Prostate gland (tissue), 2 donors: ENCODE measurements at regions not wholly inside any gene's neighbourhood (a gene's known extent, or its start where the extent isn't known, plus 50 kb on each side); places are given as distances from the start of the nearest gene placed in this dataset.

Experiments used
- DNase-seq: peaks from one replicate; pipeline ENCODE4 v3.0.0-alpha.2; 2019; ENCODE audit warnings: low spot score
- H3K27ac ChIP-seq, 2 donors: fragments of 200-600 bp; sonication (generic); 2 replicates each; pipeline ENCODE4 v1.5.1; 2017 to 2019
- H3K27me3 ChIP-seq: fragments of 200-600 bp; sonication (generic); replicated peaks from 2 replicates; pipeline ENCODE4 v1.5.1; 2019; ENCODE audit not compliant: insufficient read depth
- H3K36me3 ChIP-seq, 2 donors: fragments of 200-600 bp; sonication (generic); 1 replicate in 1 of 2; 2 replicates in 1 of 2; pipeline versions ENCODE4 v1.5.1 to v1.8.1; 2017 to 2019
- H3K4me1 ChIP-seq: fragments of 200-600 bp; sonication (generic); replicated peaks from 2 replicates; pipeline ENCODE4 v1.5.1; 2019
- H3K4me3 ChIP-seq, 2 donors: fragments of 200-600 bp; sonication (generic); 2 replicates each; pipeline ENCODE4 v1.5.1; 2017 to 2019
- H3K9me3 ChIP-seq: fragments of 200-600 bp; sonication (generic); 2 replicates; pipeline ENCODE4 v1.5.1; 2017
- POLR2A ChIP-seq: fragments of 450-650 bp; IDR thresholded peaks from one replicate; pipeline ENCODE4 v1.6.1; 2016; ENCODE audit warnings: antibody characterized with exemption, mild to moderate bottlenecking
- POLR2AphosphoS5 ChIP-seq: sonication (generic); formaldehyde crosslinking; IDR thresholded peaks from one replicate; pipeline ENCODE4 v1.6.1; 2017; ENCODE audit warnings: antibody characterized with exemption
- WGBS: methylation state at CpG from one replicate; pipeline ENCODE4 v1.1.5; 2018; 5-methylcytosine and 5-hydroxymethylcytosine counted together
- intact Hi-C: fragments of 100-400 bp; cut with DNase I; formaldehyde crosslinking; loops from one replicate; pipeline ENCODE4 v1.14.2; 2022
- TF ChIP-seq, protein P1 (sequence below), 4 experiments: fragments of 200-600 bp in 2 of 4; fragments of 450-650 bp in 2 of 4; sonication (generic) in 2 of 4; IDR thresholded peaks; 1 replicate in 3 of 4; 2 replicates in 1 of 4; pipeline ENCODE4 v1.5.1; 2016 to 2019; ENCODE audit warnings: antibody characterized with exemption in 4 of 4, mild to moderate bottlenecking in 2 of 4, moderate library complexity in 2 of 4

DNA sequence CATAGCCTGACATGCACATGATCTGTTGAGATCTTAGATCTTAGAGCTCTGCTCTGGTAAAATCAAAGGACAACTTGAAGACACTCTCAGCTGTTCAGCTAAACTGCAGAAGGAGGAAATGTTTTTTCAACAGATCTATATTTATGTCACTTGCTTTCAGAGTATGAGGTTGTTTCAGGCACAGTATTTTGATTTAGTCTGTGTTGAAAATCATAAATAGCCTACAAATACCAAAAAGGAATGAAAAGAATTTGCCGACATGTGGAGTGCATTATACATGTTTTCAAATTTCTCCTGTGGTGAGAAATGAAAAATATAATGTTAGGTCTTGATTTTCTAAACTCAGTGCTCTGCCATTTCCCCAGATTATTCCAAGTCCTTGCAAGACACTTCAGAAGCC, 1118.4 kb downstream of the TBL1XR1 start:
- intact Hi-C loops, result no loop called here
- 89% methylated on average over 1 of the region's 1 CpG for WGBS
- Histone ChIP-seq H3K4me3 (no peak overlapping the region), H3K9me3 (no peaks in the 10 kb centered on the region), H3K27me3 (no peaks in the 10 kb centered on the region), H3K27ac (no peak overlapping the region), H3K4me1 (no peaks in the 10 kb centered on the region), H3K36me3 (no peaks in the 10 kb centered on the region)
- DNase-seq, result no peak
- TF ChIP-seq POLR2A, result no peak
- TF ChIP-seq, protein P1, sequence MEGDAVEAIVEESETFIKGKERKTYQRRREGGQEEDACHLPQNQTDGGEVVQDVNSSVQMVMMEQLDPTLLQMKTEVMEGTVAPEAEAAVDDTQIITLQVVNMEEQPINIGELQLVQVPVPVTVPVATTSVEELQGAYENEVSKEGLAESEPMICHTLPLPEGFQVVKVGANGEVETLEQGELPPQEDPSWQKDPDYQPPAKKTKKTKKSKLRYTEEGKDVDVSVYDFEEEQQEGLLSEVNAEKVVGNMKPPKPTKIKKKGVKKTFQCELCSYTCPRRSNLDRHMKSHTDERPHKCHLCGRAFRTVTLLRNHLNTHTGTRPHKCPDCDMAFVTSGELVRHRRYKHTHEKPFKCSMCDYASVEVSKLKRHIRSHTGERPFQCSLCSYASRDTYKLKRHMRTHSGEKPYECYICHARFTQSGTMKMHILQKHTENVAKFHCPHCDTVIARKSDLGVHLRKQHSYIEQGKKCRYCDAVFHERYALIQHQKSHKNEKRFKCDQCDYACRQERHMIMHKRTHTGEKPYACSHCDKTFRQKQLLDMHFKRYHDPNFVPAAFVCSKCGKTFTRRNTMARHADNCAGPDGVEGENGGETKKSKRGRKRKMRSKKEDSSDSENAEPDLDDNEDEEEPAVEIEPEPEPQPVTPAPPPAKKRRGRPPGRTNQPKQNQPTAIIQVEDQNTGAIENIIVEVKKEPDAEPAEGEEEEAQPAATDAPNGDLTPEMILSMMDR (IDR thresholded peaks at IDR 0.05), result no peak
- no peak for TF ChIP-seq POLR2AphosphoS5

DNA sequence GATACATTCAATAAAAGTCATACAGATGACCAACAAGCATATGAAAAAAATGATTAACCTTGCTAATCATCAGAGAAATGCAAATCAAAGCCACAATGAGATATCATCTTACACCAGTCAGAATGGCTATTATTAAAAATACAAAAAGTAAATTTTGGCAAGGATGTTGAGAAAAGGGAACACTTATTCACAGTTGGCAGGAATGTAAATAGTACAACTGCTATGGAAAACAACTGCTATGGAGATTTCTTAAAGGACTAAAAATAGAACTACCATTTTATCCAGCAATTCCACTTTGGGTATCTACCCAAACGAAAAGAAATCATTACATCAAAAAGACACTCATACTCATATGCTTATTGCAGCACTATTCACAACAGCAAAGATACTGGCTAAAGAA, 1121.8 kb downstream of the TBL1XR1 start:
- intact Hi-C loops, result no loop called here
- Histone ChIP-seq H3K27ac (no peak overlapping the region), H3K9me3 (no peaks in the 10 kb centered on the region), H3K27me3 (no peaks in the 10 kb centered on the region), H3K36me3 (no peaks in the 10 kb centered on the region), H3K4me1 (no peaks in the 10 kb centered on the region), H3K4me3 (no peak overlapping the region)
- TF ChIP-seq POLR2AphosphoS5 (no peak), POLR2A (no peak)
- TF ChIP-seq, protein P1 (IDR thresholded peaks at IDR 0.05), result no peak
- 78% methylated on average over 1 of the region's 1 CpG for WGBS
- no peak for DNase-seq

- no peak for DNase-seq
- H3K27me3 ChIP-seq, result no peaks in the 10 kb centered on the region
- H3K4me1 ChIP-seq, result no peaks in the 10 kb centered on the region
- H3K36me3 ChIP-seq, result no peaks in the 10 kb centered on the region
- H3K9me3 ChIP-seq, result no peaks in the 10 kb centered on the region
- intact Hi-C loops, result no loop called here
- no peak overlapping the region for H3K4me3 ChIP-seq
- TF ChIP-seq, protein P1 (IDR thresholded peaks at IDR 0.05), result no peak
- TF ChIP-seq POLR2A (no peak), POLR2AphosphoS5 (no peak)
- no peak overlapping the region for H3K27ac ChIP-seq
Measured at GRCh38 chr3:176075046-176075445, 1122.2 kb downstream of the TBL1XR1 start.

- no peak for DNase-seq
- H3K36me3 ChIP-seq, result no peaks in the 10 kb centered on the region
- intact Hi-C loops, result no loop called here
- no peaks in the 10 kb centered on the region for H3K27me3 ChIP-seq
- TF ChIP-seq POLR2AphosphoS5 (no peak), POLR2A (no peak)
- TF ChIP-seq, protein P1 (IDR thresholded peaks at IDR 0.05), result no peak
- no peaks in the 10 kb centered on the region for H3K9me3 ChIP-seq
- no peaks in the 10 kb centered on the region for H3K4me1 ChIP-seq
- WGBS, result 93% methylated on average over 2 of the region's 2 CpGs
- H3K4me3 ChIP-seq, result no peak overlapping the region
- no peak overlapping the region for H3K27ac ChIP-seq
Measured at GRCh38 chr3:176074096-176074495, 1123.2 kb downstream of the TBL1XR1 start.

DNA sequence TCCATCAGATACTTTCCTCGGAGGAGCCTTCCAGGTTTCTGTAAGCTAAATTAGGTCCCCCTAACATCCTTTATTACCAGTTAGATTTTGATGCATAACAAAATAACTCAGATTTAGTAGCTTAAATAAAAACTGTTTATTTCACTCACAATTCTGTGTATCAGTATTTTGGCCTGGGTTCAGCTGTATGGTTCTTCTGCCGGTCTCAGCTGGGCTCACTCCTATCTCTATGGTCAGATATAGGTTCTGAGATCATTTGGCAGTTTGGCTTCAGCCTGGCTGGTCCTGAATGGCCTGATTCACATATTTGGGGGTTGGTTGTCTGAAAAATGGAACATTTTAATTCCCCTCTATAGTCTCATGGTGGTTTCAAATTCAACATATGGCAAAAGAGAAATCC, 1125.3 kb downstream of the TBL1XR1 start:
- TF ChIP-seq, protein P1 (IDR thresholded peaks at IDR 0.05), result no peak
- TF ChIP-seq POLR2AphosphoS5, result no peak
- no peak for TF ChIP-seq POLR2A
- no peaks in the 10 kb centered on the region for H3K36me3 ChIP-seq
- no peak overlapping the region for H3K27ac ChIP-seq
- WGBS, result 91% methylated on average over 2 of the region's 2 CpGs
- no peaks in the 10 kb centered on the region for H3K9me3 ChIP-seq
- DNase-seq, result no peak
- H3K4me1 ChIP-seq, result no peaks in the 10 kb centered on the region
- H3K4me3 ChIP-seq, result no peak overlapping the region
- intact Hi-C loops, result no loop called here
- no peaks in the 10 kb centered on the region for H3K27me3 ChIP-seq
